ENCODE measurements at regions not wholly inside any gene's neighbourhood (a gene's known extent, or its start where the extent isn't known, plus 50 kb on each side); places are given as distances from the start of the nearest gene placed in this dataset.
A peak's percentile ranks its signal among the peaks of the same experiment; 100 is the strongest.

DNA sequence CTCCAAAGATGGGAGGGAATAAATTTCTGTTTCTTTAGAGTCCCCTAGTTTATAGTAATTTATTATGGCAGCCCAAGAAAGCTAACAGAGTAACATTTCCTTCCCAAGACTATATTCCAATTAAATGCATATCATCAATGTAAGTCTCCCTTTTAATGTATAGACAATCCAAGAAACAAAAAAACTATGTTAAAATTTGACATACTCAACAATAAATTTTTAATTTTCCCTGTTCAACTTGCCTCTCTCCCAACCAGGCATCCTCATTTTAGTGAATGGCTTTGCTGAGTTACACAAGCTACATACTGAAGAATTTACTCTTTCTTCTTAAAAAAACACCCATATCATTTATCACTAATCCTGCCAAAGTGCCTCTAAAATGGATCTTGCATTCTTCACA is 1357.7 kb downstream of the PCDH9 start:
- DNase-seq, result no peak
- H3K4me1 ChIP-seq (ENCODE audit: control insufficient read depth, insufficient read depth, low read length), result no peaks in the 10 kb centered on the region
- H3K27me3 ChIP-seq (ENCODE audit: control insufficient read depth, insufficient read depth, low read length), result no peaks in the 10 kb centered on the region
- no peaks in the 10 kb centered on the region for H3K9me3 ChIP-seq (replicated peaks; ENCODE audit: control insufficient read depth, low read depth, low read length)
- no peak overlapping the region for H3K27ac ChIP-seq (ENCODE audit: low read length)
- H3K4me3 ChIP-seq (ENCODE audit: low read length), result no peak overlapping the region
- H3K36me3 ChIP-seq (ENCODE audit: control insufficient read depth, insufficient read depth, low read length), result no peaks in the 10 kb centered on the region

DNA sequence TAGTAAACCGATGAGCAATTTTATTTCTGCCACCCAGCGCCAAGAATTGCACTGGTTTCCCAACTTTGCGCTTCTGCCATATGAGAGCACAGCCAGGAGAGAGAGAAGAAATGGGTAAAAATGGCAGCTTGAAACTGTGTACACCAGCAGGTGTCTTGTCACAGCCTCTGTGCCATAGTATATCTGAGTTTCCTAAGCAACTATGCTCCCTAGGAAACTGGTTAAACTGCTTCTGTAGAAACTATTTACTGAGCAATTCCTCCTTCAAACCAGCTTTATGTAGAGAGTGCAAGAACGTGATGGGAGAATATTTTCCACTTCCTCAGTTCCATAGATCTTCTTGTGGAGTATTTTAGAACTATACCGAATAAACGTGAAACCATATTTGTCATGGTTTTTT is 1361.3 kb downstream of the PCDH9 start:
- Histone ChIP-seq H3K9me3 (replicated peaks; ENCODE audit: control insufficient read depth, low read depth, low read length) (no peaks in the 10 kb centered on the region), H3K4me3 (ENCODE audit: low read length) (no peak overlapping the region), H3K36me3 (ENCODE audit: control insufficient read depth, insufficient read depth, low read length) (no peaks in the 10 kb centered on the region), H3K27me3 (ENCODE audit: control insufficient read depth, insufficient read depth, low read length) (no peaks in the 10 kb centered on the region), H3K27ac (ENCODE audit: low read length) (no peak overlapping the region), H3K4me1 (ENCODE audit: control insufficient read depth, insufficient read depth, low read length) (no peaks in the 10 kb centered on the region)
- no peak for DNase-seq
- WGBS (ENCODE audit: insufficient coverage), result 94% methylated on average over 2 of the region's 6 CpGs

DNA sequence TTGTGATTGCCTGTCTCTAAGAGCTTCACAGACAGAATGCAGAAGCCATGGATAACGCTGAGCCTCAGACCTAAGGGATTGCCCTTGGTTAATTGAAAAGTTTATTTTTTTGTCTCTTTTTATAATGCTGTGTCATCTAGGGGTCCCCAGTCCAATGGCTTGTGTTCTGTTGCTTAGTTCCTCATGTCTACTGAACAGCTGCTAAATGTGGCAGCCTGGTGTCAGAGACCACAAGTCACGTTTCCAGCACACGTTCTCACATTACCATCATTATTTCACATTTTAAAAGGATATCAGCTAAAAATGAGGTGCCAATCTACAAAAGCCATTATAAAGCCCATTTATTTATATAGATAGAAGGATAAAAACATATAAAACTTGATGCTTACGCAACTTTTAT is 1362.0 kb downstream of the PCDH9 start:
- no peak overlapping the region for H3K27ac ChIP-seq (ENCODE audit: low read length)
- H3K9me3 ChIP-seq (replicated peaks; ENCODE audit: control insufficient read depth, low read depth, low read length), result no peaks in the 10 kb centered on the region
- no peaks in the 10 kb centered on the region for H3K27me3 ChIP-seq (ENCODE audit: control insufficient read depth, insufficient read depth, low read length)
- WGBS (ENCODE audit: insufficient coverage), result no CpG with 5 or more reads among the region's 4 CpGs
- DNase-seq, result no peak
- no peaks in the 10 kb centered on the region for H3K36me3 ChIP-seq (ENCODE audit: control insufficient read depth, insufficient read depth, low read length)
- no peaks in the 10 kb centered on the region for H3K4me1 ChIP-seq (ENCODE audit: control insufficient read depth, insufficient read depth, low read length)
- H3K4me3 ChIP-seq (ENCODE audit: low read length), result no peak overlapping the region

DNA sequence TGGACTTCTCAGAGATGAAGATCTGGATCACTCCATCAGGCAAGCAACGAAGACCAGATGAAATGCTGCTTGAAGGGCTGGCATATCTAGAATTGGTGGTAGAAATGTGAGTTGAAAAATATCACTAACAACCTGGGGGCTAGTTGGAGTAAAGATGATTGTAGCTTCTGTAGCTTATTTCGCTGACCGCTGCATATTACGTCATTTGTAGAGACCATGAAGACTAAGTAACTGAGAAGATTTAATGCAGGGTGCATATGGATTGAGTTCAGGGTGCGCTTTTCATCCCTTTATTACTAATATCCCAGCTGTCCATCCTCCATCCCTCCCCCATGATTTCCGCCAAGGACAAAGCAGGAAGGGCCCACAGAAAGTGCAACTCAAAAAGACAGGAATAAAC is 1364.0 kb downstream of the PCDH9 start:
- Histone ChIP-seq H3K4me3 (ENCODE audit: low read length) (no peak overlapping the region), H3K27ac (ENCODE audit: low read length) (no peak overlapping the region), H3K27me3 (ENCODE audit: control insufficient read depth, insufficient read depth, low read length) (no peaks in the 10 kb centered on the region), H3K4me1 (ENCODE audit: control insufficient read depth, insufficient read depth, low read length) (no peaks in the 10 kb centered on the region), H3K36me3 (ENCODE audit: control insufficient read depth, insufficient read depth, low read length) (no peaks in the 10 kb centered on the region), H3K9me3 (replicated peaks; ENCODE audit: control insufficient read depth, low read depth, low read length) (no peaks in the 10 kb centered on the region)
- WGBS (ENCODE audit: insufficient coverage), result 100% methylated on average over 1 of the region's 6 CpGs
- no peak for DNase-seq

DNA sequence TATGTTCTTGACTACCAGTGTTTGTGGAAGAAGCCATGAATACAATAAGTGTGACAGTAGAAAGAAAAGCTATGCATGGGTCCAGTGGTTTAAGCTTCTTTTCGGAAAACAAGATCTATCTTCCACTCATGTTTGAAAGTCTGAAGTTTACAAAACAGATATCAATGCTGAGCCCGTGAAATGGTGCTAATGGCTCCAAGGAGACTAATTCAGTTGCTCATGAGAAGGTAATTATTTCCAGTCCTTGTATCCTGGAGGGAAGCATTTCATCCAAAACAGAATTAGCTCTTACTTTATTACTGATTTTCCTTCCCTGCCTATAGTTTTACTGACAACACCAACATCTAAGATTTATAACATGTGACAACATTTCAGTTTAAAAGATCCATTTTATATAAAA is 1364.9 kb downstream of the PCDH9 start:
- no peaks in the 10 kb centered on the region for H3K4me1 ChIP-seq (ENCODE audit: control insufficient read depth, insufficient read depth, low read length)
- DNase-seq, result peak; percentile 67
- H3K27ac ChIP-seq (ENCODE audit: low read length), result no peak overlapping the region
- no peaks in the 10 kb centered on the region for H3K36me3 ChIP-seq (ENCODE audit: control insufficient read depth, insufficient read depth, low read length)
- no peak overlapping the region for H3K4me3 ChIP-seq (ENCODE audit: low read length)
- H3K27me3 ChIP-seq (ENCODE audit: control insufficient read depth, insufficient read depth, low read length), result no peaks in the 10 kb centered on the region
- no CpG with 5 or more reads among the region's 2 CpGs for WGBS (ENCODE audit: insufficient coverage)
- no peaks in the 10 kb centered on the region for H3K9me3 ChIP-seq (replicated peaks; ENCODE audit: control insufficient read depth, low read depth, low read length)

DNA sequence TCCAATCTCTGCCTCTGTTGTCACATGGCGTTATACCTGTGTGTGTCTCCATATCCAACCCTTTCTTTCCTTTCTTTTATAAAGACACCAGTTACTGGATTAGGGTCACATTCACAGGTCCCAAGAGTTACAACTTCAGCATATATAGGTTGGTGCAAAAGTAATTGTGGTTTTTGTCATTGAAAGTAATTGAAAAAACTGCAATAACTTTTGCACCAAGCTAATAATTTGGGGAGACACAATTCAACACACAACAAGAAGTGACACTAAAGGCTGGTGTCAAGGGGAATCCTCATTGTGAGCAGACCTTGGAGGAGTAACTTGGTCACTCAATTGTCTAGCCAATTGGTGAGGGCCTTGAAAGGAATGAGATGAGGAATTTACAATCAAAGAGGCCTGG is 1366.1 kb downstream of the PCDH9 start:
- Histone ChIP-seq H3K9me3 (replicated peaks; ENCODE audit: control insufficient read depth, low read depth, low read length) (no peaks in the 10 kb centered on the region), H3K36me3 (ENCODE audit: control insufficient read depth, insufficient read depth, low read length) (no peaks in the 10 kb centered on the region), H3K27ac (ENCODE audit: low read length) (no peak overlapping the region), H3K4me1 (ENCODE audit: control insufficient read depth, insufficient read depth, low read length) (no peaks in the 10 kb centered on the region), H3K4me3 (ENCODE audit: low read length) (no peak overlapping the region), H3K27me3 (ENCODE audit: control insufficient read depth, insufficient read depth, low read length) (no peaks in the 10 kb centered on the region)
- no peak for DNase-seq
- 83% methylated on average over 1 of the region's 1 CpG for WGBS (ENCODE audit: insufficient coverage)

DNA sequence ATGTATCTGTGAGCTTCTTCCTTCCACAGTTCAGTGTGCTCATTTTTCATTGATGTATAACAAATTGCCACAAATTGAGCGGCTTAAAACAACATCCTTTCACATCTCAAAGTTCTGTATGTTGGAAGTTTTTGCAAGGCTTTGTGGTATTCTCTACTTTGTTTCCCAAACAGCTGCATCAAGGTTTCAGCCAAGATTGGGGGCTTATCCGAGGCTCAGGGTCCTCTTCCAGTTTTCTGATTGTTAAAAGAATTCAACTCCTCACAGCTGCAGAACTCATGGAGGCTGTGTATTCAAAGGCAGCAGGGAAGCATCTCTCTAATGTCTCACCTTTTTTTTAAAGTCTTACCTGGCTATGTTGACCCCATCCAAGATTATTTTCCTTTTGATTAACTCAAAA is 1369.8 kb downstream of the PCDH9 start:
- peak; percentile 83 for DNase-seq
- no peak overlapping the region for H3K4me3 ChIP-seq (ENCODE audit: low read length)
- WGBS (ENCODE audit: insufficient coverage), result no CpG with 5 or more reads among the region's 2 CpGs
- H3K9me3 ChIP-seq (replicated peaks; ENCODE audit: control insufficient read depth, low read depth, low read length), result no peaks in the 10 kb centered on the region
- H3K27ac ChIP-seq (ENCODE audit: low read length), result no peak overlapping the region
- H3K27me3 ChIP-seq (ENCODE audit: control insufficient read depth, insufficient read depth, low read length), result no peaks in the 10 kb centered on the region
- H3K36me3 ChIP-seq (ENCODE audit: control insufficient read depth, insufficient read depth, low read length), result no peaks in the 10 kb centered on the region
- no peaks in the 10 kb centered on the region for H3K4me1 ChIP-seq (ENCODE audit: control insufficient read depth, insufficient read depth, low read length)

DNA sequence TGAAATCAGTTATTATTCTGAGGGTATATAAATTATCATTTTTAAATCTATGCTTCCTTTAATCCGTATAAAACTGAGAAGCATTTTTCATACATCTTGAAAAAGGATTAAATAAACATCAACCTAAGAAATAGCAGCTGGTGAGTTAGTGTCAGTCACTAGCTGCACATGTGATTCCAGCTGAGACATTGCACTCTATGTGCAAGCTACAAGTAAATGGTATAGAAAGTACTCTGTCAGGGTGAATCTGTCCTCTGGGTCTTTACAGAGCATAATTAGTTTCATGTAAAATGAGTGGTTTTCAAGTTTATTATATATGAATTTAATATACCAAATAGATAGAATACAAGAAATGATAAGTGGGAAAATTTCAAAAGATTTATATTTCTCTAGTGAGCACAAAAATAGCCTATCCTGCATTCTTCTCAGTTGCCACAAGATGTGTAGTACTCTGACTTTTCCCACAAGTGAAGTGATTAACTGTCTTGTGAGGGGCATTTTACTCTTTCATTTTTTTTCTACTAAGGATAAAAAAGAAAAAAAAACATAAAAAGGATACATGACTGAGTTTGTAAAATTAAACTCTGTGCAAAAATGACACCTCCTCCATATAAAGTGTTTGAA is 1372.1 kb downstream of the PCDH9 start:
- no peaks in the 10 kb centered on the region for H3K9me3 ChIP-seq (replicated peaks; ENCODE audit: control insufficient read depth, low read depth, low read length)
- no peaks in the 10 kb centered on the region for H3K4me1 ChIP-seq (ENCODE audit: control insufficient read depth, insufficient read depth, low read length)
- no CpG with 5 or more reads among the region's 1 CpG for whole genome bisulfite sequencing (ENCODE audit: insufficient coverage)
- DNase-seq, result no peak
- no peak overlapping the region for H3K27ac ChIP-seq (ENCODE audit: low read length)
- no peaks in the 10 kb centered on the region for H3K36me3 ChIP-seq (ENCODE audit: control insufficient read depth, insufficient read depth, low read length)
- no peak overlapping the region for H3K4me3 ChIP-seq (ENCODE audit: low read length)
- H3K27me3 ChIP-seq (ENCODE audit: control insufficient read depth, insufficient read depth, low read length), result no peaks in the 10 kb centered on the region

DNA sequence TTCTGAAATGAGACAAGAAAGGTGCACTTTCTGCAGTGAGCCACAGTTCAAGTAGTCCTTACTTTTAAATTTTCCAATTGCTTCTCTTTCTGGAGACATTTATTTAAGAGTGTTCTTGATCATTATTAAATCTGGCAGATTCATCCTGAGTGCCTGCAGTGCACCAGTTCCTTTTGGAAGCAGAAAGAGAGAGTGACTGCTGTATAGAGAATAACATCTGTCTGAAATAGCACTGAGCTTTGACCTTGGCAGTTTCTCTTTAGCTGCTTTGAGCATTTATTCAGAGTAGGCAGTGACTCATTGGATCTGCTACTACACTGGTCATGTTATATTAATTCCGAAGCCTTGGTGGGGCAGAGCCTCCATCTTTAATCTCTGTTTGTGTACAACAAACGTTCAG is 1373.7 kb downstream of the PCDH9 start:
- Histone ChIP-seq H3K27me3 (ENCODE audit: control insufficient read depth, insufficient read depth, low read length) (no peaks in the 10 kb centered on the region), H3K4me1 (ENCODE audit: control insufficient read depth, insufficient read depth, low read length) (no peaks in the 10 kb centered on the region), H3K27ac (ENCODE audit: low read length) (no peak overlapping the region), H3K4me3 (ENCODE audit: low read length) (no peak overlapping the region), H3K36me3 (ENCODE audit: control insufficient read depth, insufficient read depth, low read length) (no peaks in the 10 kb centered on the region), H3K9me3 (replicated peaks; ENCODE audit: control insufficient read depth, low read depth, low read length) (no peaks in the 10 kb centered on the region)
- peak; percentile 60 for DNase-seq
- WGBS (ENCODE audit: insufficient coverage), result no CpG with 5 or more reads among the region's 2 CpGs

DNA sequence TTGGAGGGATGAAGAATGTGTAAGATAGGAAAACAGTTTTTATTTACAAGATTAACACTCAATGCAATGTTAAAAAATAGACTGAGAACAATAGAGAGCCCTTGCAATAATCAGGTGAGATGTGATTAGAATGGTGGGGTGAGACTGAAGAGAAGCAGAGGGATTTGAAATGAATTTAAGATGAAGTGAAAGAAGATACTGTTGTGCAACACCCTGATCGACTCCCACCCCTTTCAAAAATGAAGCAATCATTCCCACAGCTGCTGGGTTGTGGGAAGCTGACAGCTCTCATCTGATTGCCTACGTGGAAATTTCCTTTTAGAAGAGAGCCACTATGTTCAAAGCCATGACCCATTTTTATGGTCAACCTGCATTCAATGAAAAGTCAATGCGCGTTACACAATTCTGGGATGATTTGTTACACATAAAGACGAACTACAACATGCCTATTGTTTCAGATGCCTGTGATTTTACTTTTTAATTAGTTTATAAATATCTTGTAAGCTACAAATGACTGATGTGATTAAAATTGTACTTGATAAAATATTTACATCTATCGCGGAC is 1374.8 kb downstream of the PCDH9 start:
- H3K27me3 ChIP-seq (ENCODE audit: control insufficient read depth, insufficient read depth, low read length), result no peaks in the 10 kb centered on the region
- no peak overlapping the region for H3K4me3 ChIP-seq (ENCODE audit: low read length)
- DNase-seq, result no peak
- no CpG with 5 or more reads among the region's 7 CpGs for WGBS (ENCODE audit: insufficient coverage)
- H3K4me1 ChIP-seq (ENCODE audit: control insufficient read depth, insufficient read depth, low read length), result no peaks in the 10 kb centered on the region
- H3K27ac ChIP-seq (ENCODE audit: low read length), result no peak overlapping the region
- no peaks in the 10 kb centered on the region for H3K36me3 ChIP-seq (ENCODE audit: control insufficient read depth, insufficient read depth, low read length)
- H3K9me3 ChIP-seq (replicated peaks; ENCODE audit: control insufficient read depth, low read depth, low read length), result no peaks in the 10 kb centered on the region

DNA sequence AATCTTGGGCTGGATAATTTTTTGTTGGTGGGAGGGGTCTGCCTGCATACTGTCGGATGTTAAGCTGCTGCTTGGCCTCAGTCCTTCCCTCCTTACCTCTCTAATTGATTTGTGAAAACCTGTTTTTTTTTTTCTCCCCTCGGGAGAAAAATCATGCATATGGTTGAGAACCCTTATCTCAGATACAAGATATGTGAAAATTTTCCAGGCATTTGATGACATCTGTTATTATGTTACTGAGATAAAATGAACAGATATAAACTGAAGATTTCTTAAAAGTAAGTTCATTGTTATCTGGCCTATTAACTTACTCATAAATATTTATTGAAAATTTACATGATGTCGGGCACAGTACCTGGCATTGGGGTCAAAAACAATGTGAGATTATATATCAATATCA is 1375.7 kb downstream of the PCDH9 start:
- H3K27me3 ChIP-seq (ENCODE audit: control insufficient read depth, insufficient read depth, low read length), result no peaks in the 10 kb centered on the region
- H3K27ac ChIP-seq (ENCODE audit: low read length), result no peak overlapping the region
- no CpG with 5 or more reads among the region's 3 CpGs for WGBS (ENCODE audit: insufficient coverage)
- no peaks in the 10 kb centered on the region for H3K4me1 ChIP-seq (ENCODE audit: control insufficient read depth, insufficient read depth, low read length)
- no peak overlapping the region for H3K4me3 ChIP-seq (ENCODE audit: low read length)
- H3K9me3 ChIP-seq (replicated peaks; ENCODE audit: control insufficient read depth, low read depth, low read length), result no peaks in the 10 kb centered on the region
- H3K36me3 ChIP-seq (ENCODE audit: control insufficient read depth, insufficient read depth, low read length), result no peaks in the 10 kb centered on the region
- no peak for DNase-seq
